Thyroid gland (tissue), 4 donors: ENCODE measurements at regions not wholly inside any gene's neighbourhood (a gene's known extent, or its start where the extent isn't known, plus 50 kb on each side); places are given as distances from the start of the nearest gene placed in this dataset.

ENCODE experiments used
- CTCF ChIP-seq, 6 experiments: fragments of 200-600 bp in 3 of 6; fragments of 450-650 bp in 3 of 6; sonication (generic) in 3 of 6; IDR thresholded peaks; one replicate each; pipeline ENCODE4 v1.5.1; 2016 to 2019; ENCODE audit warnings: antibody characterized with exemption in 6 of 6, mild to moderate bottlenecking in 2 of 6, inconsistent platforms in 1 of 6, moderate library complexity in 1 of 6
- POLR2A ChIP-seq, 2 donors: fragments of 450-650 bp; IDR thresholded peaks; one replicate each; pipeline ENCODE4 v1.6.1; 2017; ENCODE audit warnings: antibody characterized with exemption in 2 of 2, mild to moderate bottlenecking in 2 of 2, moderate library complexity in 1 of 2

DNA sequence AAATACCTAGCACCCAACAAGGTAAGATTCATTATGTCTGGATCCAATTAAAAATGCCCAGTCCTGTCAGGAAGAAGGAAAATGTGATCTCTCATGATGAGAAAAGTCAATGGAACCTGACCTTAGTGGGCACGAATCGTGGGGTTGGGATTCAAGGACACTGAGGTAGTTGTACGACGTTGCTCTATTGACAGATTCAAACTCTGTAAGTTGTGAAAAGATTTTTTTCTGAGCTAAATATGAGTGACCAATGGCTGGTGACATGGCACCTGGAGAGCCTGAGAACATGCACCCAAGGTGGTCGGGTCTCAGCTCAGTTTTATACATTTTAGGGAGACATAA lies 148.2 kb downstream of the NDUFA10 start:
- TF ChIP-seq CTCF (IDR thresholded peaks at IDR 0.05): no peak
- no peak for TF ChIP-seq POLR2A (IDR thresholded peaks at IDR 0.05)
